SU-DHL-6 (cell line): ENCODE measurements at regions not wholly inside any gene's neighbourhood (a gene's known extent, or its start where the extent isn't known, plus 50 kb on each side); places are given as distances from the start of the nearest gene placed in this dataset.

Experiments used
- EZH2phosphoT487 ChIP-seq: fragments of 200-600 bp; sonication (generic), shearing (Covaris generic); conservative IDR thresholded peaks from 2 replicates; pipeline ENCODE4 v1.6.1; 2018; ENCODE audit warnings: mild to moderate bottlenecking, antibody characterized with exemption, low read length, moderate library complexity, mixed read lengths
- TF ChIP-seq, protein P1 (sequence below): fragments of 200-600 bp; sonication (generic); IDR thresholded peaks from one replicate; pipeline ENCODE4 v1.5.1; 2017; ENCODE audit warnings: antibody characterized with exemption, mild to moderate bottlenecking, low read length, moderate library complexity; ENCODE audit not compliant: insufficient read depth, poor library complexity, severe bottlenecking

DNA sequence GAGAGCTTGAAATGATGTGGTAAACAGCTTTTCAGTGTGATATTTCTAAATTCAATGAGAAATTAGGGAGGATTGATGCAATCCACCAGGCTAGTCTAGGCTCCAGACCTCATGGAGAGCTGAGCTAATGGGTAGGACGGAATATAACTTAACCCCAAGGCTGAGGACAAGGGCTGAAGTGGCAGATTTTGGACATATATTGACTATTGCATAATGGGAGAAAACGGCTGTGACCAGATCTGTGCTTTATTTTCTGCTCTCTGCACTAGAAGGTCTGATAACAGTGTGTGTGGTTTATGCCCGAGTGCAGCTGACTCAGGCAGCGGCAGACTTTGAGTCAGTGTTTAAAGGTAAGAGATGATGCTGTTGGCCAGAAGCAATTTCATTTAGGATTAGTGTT is 70.6 kb downstream of the ACTBL2 start:
- TF ChIP-seq EZH2phosphoT487, result no peak
- TF ChIP-seq, protein P1, sequence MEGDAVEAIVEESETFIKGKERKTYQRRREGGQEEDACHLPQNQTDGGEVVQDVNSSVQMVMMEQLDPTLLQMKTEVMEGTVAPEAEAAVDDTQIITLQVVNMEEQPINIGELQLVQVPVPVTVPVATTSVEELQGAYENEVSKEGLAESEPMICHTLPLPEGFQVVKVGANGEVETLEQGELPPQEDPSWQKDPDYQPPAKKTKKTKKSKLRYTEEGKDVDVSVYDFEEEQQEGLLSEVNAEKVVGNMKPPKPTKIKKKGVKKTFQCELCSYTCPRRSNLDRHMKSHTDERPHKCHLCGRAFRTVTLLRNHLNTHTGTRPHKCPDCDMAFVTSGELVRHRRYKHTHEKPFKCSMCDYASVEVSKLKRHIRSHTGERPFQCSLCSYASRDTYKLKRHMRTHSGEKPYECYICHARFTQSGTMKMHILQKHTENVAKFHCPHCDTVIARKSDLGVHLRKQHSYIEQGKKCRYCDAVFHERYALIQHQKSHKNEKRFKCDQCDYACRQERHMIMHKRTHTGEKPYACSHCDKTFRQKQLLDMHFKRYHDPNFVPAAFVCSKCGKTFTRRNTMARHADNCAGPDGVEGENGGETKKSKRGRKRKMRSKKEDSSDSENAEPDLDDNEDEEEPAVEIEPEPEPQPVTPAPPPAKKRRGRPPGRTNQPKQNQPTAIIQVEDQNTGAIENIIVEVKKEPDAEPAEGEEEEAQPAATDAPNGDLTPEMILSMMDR, result no peak
